Erythroblast (primary cell): ENCODE measurements at regions not wholly inside any gene's neighbourhood (a gene's known extent, or its start where the extent isn't known, plus 50 kb on each side); places are given as distances from the start of the nearest gene placed in this dataset.

Experiments
- DNase-seq, 2 experiments: peaks; one replicate each; lab custom pipeline; 2025; lab: John Stamatoyannopoulos, UW
- GATA1 ChIP-seq: IDR thresholded peaks from 2 replicates; pipeline ENCODE4 v1.6.1; 2011; ENCODE audit warnings: low read depth, mild to moderate bottlenecking, control low read depth, low read length, moderate library complexity
- POLR2A ChIP-seq: IDR thresholded peaks from 2 replicates; pipeline ENCODE4 v1.6.1; 2011; ENCODE audit warnings: mild to moderate bottlenecking, low read length

GRCh38 chrX:873016-873415 is 242.4 kb downstream of the SHOX start:
- TF ChIP-seq GATA1: no peak
- no peak for TF ChIP-seq POLR2A
- no peak for DNase-seq

GRCh38 chrX:872090-872489 is 241.5 kb downstream of the SHOX start:
- no peak for DNase-seq
- no peak for TF ChIP-seq POLR2A
- TF ChIP-seq GATA1: no peak

GRCh38 chrX:871626-872025 is 241.0 kb downstream of the SHOX start:
- TF ChIP-seq GATA1 (no peak), POLR2A (no peak)

GRCh38 chrX:867966-868647 is 237.5 kb downstream of the SHOX start:
- TF ChIP-seq GATA1 (no peak), POLR2A (no peak)
- no peak for DNase-seq

More at GRCh38 chrX:871626-872025, 241.0 kb downstream of the SHOX start:
- no peak for DNase-seq

- TF ChIP-seq POLR2A (no peak), GATA1 (no peak)
- no peak for DNase-seq
These were observed 236.9 kb downstream of the SHOX start for GRCh38 chrX:867502-867901.

- TF ChIP-seq GATA1: no peak
- no peak for TF ChIP-seq POLR2A
- no peak for DNase-seq
These were observed 235.9 kb downstream of the SHOX start for GRCh38 chrX:866441-866990.

GRCh38 chrX:865422-865821 is 234.8 kb downstream of the SHOX start:
- TF ChIP-seq GATA1 (no peak), POLR2A (no peak)
- DNase-seq: no peak

- DNase-seq: no peak
- TF ChIP-seq POLR2A (no peak), GATA1 (no peak)
These were observed 231.3 kb downstream of the SHOX start for GRCh38 chrX:861921-862320.

GRCh38 chrX:861340-861890 is 230.8 kb downstream of the SHOX start:
- DNase-seq: no peak
- no peak for TF ChIP-seq POLR2A
- no peak for TF ChIP-seq GATA1

- DNase-seq: no peak
- TF ChIP-seq GATA1 (no peak), POLR2A (no peak)
These were observed 228.7 kb downstream of the SHOX start for GRCh38 chrX:859329-859728.

- TF ChIP-seq POLR2A: no peak
- DNase-seq: no peak
These were observed 228.0 kb downstream of the SHOX start for GRCh38 chrX:858542-859078.

GRCh38 chrX:857376-857775 is 226.8 kb downstream of the SHOX start:
- TF ChIP-seq POLR2A (no peak), GATA1 (no peak)
- no peak for DNase-seq

GRCh38 chrX:856566-857290 is 226.1 kb downstream of the SHOX start:
- no peak for TF ChIP-seq POLR2A
- TF ChIP-seq GATA1: no peak

GRCh38 chrX:853304-853703 is 222.7 kb downstream of the SHOX start:
- no peak for DNase-seq
- TF ChIP-seq GATA1: no peak
- no peak for TF ChIP-seq POLR2A

More at GRCh38 chrX:856566-857290, 226.1 kb downstream of the SHOX start:
- DNase-seq: no peak
